MM.1S (cell line): ENCODE measurements at regions not wholly inside any gene's neighbourhood (a gene's known extent, or its start where the extent isn't known, plus 50 kb on each side); places are given as distances from the start of the nearest gene placed in this dataset.

Source experiments
- DNase-seq: peaks from one replicate; pipeline ENCODE4 v3.0.0-alpha.2; 2015
- H2AFZ ChIP-seq: fragments of 300-600 bp; sonication (generic); 2 replicates; pipeline ENCODE4 v1.6.0; 2016; ENCODE audit warnings: antibody characterized with exemption, low read length
- H3F3A ChIP-seq: fragments of 300-600 bp; sonication (generic); 2 replicates; pipeline ENCODE4 v1.6.1; 2016; ENCODE audit warnings: mild to moderate bottlenecking, antibody characterized with exemption, low read length, moderate library complexity, mixed read lengths; ENCODE audit not compliant: insufficient read depth
- H3K27ac ChIP-seq: fragments of 300-600 bp; sonication (generic); 2 replicates; pipeline ENCODE4 v1.5.1; 2016; ENCODE audit warnings: mild to moderate bottlenecking, low read length
- H3K27me3 ChIP-seq: fragments of 300-600 bp; sonication (generic); replicated peaks from 2 replicates; pipeline ENCODE4 v1.6.0; 2016; ENCODE audit warnings: low read length; ENCODE audit not compliant: insufficient read depth
- H3K36me3 ChIP-seq: fragments of 300-600 bp; sonication (generic); replicated peaks from 2 replicates; pipeline ENCODE4 v1.6.1; 2016; ENCODE audit warnings: mild to moderate bottlenecking, low read length, mixed read lengths; ENCODE audit not compliant: insufficient read depth
- H3K4me1 ChIP-seq: fragments of 300-600 bp; sonication (generic); 2 replicates; pipeline ENCODE4 v1.6.1; 2016; ENCODE audit warnings: low read length, mixed read lengths
- H3K4me2 ChIP-seq: fragments of 300-600 bp; sonication (generic); 2 replicates; pipeline ENCODE4 v1.6.0; 2016; ENCODE audit warnings: low read depth, low read length
- H3K4me3 ChIP-seq: fragments of 300-600 bp; sonication (generic); 2 replicates; pipeline ENCODE4 v1.5.1; 2016; ENCODE audit warnings: low read length, mixed read lengths
- H3K79me2 ChIP-seq: fragments of 300-600 bp; sonication (generic); 2 replicates; pipeline ENCODE4 v1.6.1; 2016; ENCODE audit warnings: mixed run types, low read length, mixed read lengths
- H3K9ac ChIP-seq: fragments of 300-600 bp; sonication (generic); 2 replicates; pipeline ENCODE4 v1.6.1; 2016; ENCODE audit warnings: low read length, mixed read lengths
- H3K9me2 ChIP-seq: fragments of 300-600 bp; sonication (generic); replicated peaks from 2 replicates; pipeline ENCODE4 v1.6.1; 2016; ENCODE audit warnings: mild to moderate bottlenecking, low read length, mixed read lengths; ENCODE audit not compliant: insufficient read depth
- H3K9me3 ChIP-seq: fragments of 300-600 bp; sonication (generic); replicated peaks from 2 replicates; pipeline ENCODE4 v1.6.1; 2016; ENCODE audit warnings: mild to moderate bottlenecking, low read length, mixed read lengths; ENCODE audit not compliant: insufficient read depth
- H4K20me1 ChIP-seq: fragments of 300-600 bp; sonication (generic); 2 replicates; pipeline ENCODE4 v1.6.1; 2016; ENCODE audit warnings: mild to moderate bottlenecking, low read length, moderate library complexity, mixed read lengths; ENCODE audit not compliant: insufficient read depth
- CTCF ChIP-seq: fragments of 300-600 bp; sonication (generic); IDR thresholded peaks from 2 replicates; pipeline ENCODE4 v1.5.1; 2016; ENCODE audit warnings: antibody characterized with exemption, low read length, mixed read lengths
- EZH2 ChIP-seq: fragments of 300-600 bp; sonication (generic); optimal IDR thresholded peaks from 2 replicates; pipeline ENCODE3; 2017; ENCODE audit warnings: low read depth, mild to moderate bottlenecking, antibody characterized with exemption, low read length, mixed read lengths
- EZH2phosphoT487 ChIP-seq: fragments of 300-600 bp; sonication (generic); IDR thresholded peaks from 2 replicates; pipeline ENCODE4 v1.6.1; 2018; ENCODE audit warnings: antibody characterized with exemption, low read length

- H3K36me3 ChIP-seq = no peaks in the 10 kb centered on the region
- no peaks in the 10 kb centered on the region for H3F3A ChIP-seq
- H2AFZ ChIP-seq = no peak overlapping the region
- H3K4me3 ChIP-seq = no peak overlapping the region
- no peak for DNase-seq
- H4K20me1 ChIP-seq = no peaks in the 10 kb centered on the region
- no peak overlapping the region for H3K4me2 ChIP-seq
- no peaks in the 10 kb centered on the region for H3K79me2 ChIP-seq
- no peaks in the 10 kb centered on the region for H3K9me3 ChIP-seq
- no peaks in the 10 kb centered on the region for H3K4me1 ChIP-seq
- no peaks in the 10 kb centered on the region for H3K9me2 ChIP-seq
- no peak overlapping the region for H3K27ac ChIP-seq
- no peak overlapping the region for H3K9ac ChIP-seq
- TF ChIP-seq EZH2phosphoT487 (no peak), CTCF (no peak), EZH2 (no peak)
- no peaks in the 10 kb centered on the region for H3K27me3 ChIP-seq
Observed at GRCh38 chr3:64884536-64884935, 196.7 kb upstream of the ADAMTS9 start.

- Histone ChIP-seq H3K9me2 (no peaks in the 10 kb centered on the region), H3K4me1 (no peaks in the 10 kb centered on the region), H3K4me2 (no peak overlapping the region), H3K36me3 (no peaks in the 10 kb centered on the region), H2AFZ (no peak overlapping the region), H3F3A (no peaks in the 10 kb centered on the region), H3K27me3 (no peaks in the 10 kb centered on the region), H3K4me3 (no peak overlapping the region), H3K9me3 (no peaks in the 10 kb centered on the region), H3K79me2 (no peaks in the 10 kb centered on the region), H3K27ac (no peak overlapping the region), H4K20me1 (no peaks in the 10 kb centered on the region), H3K9ac (no peak overlapping the region)
- DNase-seq = no peak
- no peak for TF ChIP-seq EZH2
- TF ChIP-seq CTCF = no peak
- TF ChIP-seq EZH2phosphoT487 = no peak
Observed at GRCh38 chr3:64880916-64881315, 193.1 kb upstream of the ADAMTS9 start.

- no peaks in the 10 kb centered on the region for H3K36me3 ChIP-seq
- H3K79me2 ChIP-seq = no peaks in the 10 kb centered on the region
- no peak overlapping the region for H3K9ac ChIP-seq
- no peaks in the 10 kb centered on the region for H3K27me3 ChIP-seq
- no peaks in the 10 kb centered on the region for H3K9me3 ChIP-seq
- TF ChIP-seq EZH2phosphoT487 (no peak), CTCF (no peak), EZH2 (no peak)
- no peaks in the 10 kb centered on the region for H4K20me1 ChIP-seq
- no peaks in the 10 kb centered on the region for H3K9me2 ChIP-seq
- DNase-seq = no peak
- no peaks in the 10 kb centered on the region for H3F3A ChIP-seq
- H3K4me1 ChIP-seq = no peaks in the 10 kb centered on the region
- no peak overlapping the region for H3K4me2 ChIP-seq
- no peak overlapping the region for H3K4me3 ChIP-seq
- H2AFZ ChIP-seq = no peak overlapping the region
- H3K27ac ChIP-seq = no peak overlapping the region
Observed at GRCh38 chr3:64878362-64878761, 190.6 kb upstream of the ADAMTS9 start.

GRCh38 chr3:64873400-64873799, 185.6 kb upstream of the ADAMTS9 start:
- no peaks in the 10 kb centered on the region for H3K27me3 ChIP-seq
- no peaks in the 10 kb centered on the region for H3K9me3 ChIP-seq
- H2AFZ ChIP-seq = no peak overlapping the region
- H3K4me2 ChIP-seq = no peak overlapping the region
- no peaks in the 10 kb centered on the region for H3K36me3 ChIP-seq
- H3K27ac ChIP-seq = no peak overlapping the region
- H4K20me1 ChIP-seq = no peaks in the 10 kb centered on the region
- H3K4me1 ChIP-seq = no peaks in the 10 kb centered on the region
- no peak for DNase-seq
- no peaks in the 10 kb centered on the region for H3K9me2 ChIP-seq
- H3F3A ChIP-seq = no peaks in the 10 kb centered on the region
- no peak overlapping the region for H3K9ac ChIP-seq
- no peaks in the 10 kb centered on the region for H3K79me2 ChIP-seq
- TF ChIP-seq EZH2 = no peak
- no peak for TF ChIP-seq EZH2phosphoT487
- TF ChIP-seq CTCF = no peak
- H3K4me3 ChIP-seq = no peak overlapping the region
